ENCODE measurements at regions not wholly inside any gene's neighbourhood (a gene's known extent, or its start where the extent isn't known, plus 50 kb on each side); places are given as distances from the start of the nearest gene placed in this dataset.

- TF ChIP-seq YY1 (IDR thresholded peaks at IDR 0.05; ENCODE audit: insufficient read depth, insufficient read length) (no peak), ZNF274 (IDR thresholded peaks at IDR 0.05; ENCODE audit: low read depth, low read length) (no peak), SUZ12 (IDR thresholded peaks at IDR 0.05; ENCODE audit: extremely low read depth, insufficient read depth, insufficient read length) (no peak)
Observed at GRCh38 chr3:150215616-150216015, 192.5 kb upstream of the TSC22D2 start.

All from NT2/D1 (cell line).